AG04450 (cell line): ENCODE measurements at regions not wholly inside any gene's neighbourhood (a gene's known extent, or its start where the extent isn't known, plus 50 kb on each side); places are given as distances from the start of the nearest gene placed in this dataset.
A peak's percentile ranks its signal among the peaks of the same experiment; 100 is the strongest.

Source experiments
- CTCF ChIA-PET: fragments of 300-600, 350-600 bp; formaldehyde crosslinking; extraction: SDS; loops from one replicate; lab custom pipeline; 2022; ENCODE audit warnings: antibody characterized with exemption, inconsistent platforms; lab: Charles Lee
- POLR2A ChIA-PET: fragments of 350-600 bp; formaldehyde crosslinking; extraction: SDS; loops from one replicate; lab custom pipeline; 2021; ENCODE audit warnings: antibody characterized with exemption, inconsistent platforms; lab: Yijun Ruan, JAX
- DNase-seq: peaks from one replicate; pipeline ENCODE4 v3.0.0-alpha.2; 2011; ENCODE audit warnings: low read depth, low spot score
- H3K27ac ChIP-seq: one replicate; pipeline ENCODE4 v1.5.1; 2012; ENCODE audit warnings: low read depth, low read length, control low read depth
- H3K27me3 ChIP-seq: one replicate; pipeline ENCODE4 v1.6.0; 2012; ENCODE audit warnings: low read length; ENCODE audit not compliant: control insufficient read depth, insufficient read depth
- H3K4me3 ChIP-seq: 2 replicates; pipeline ENCODE4 v1.5.1; 2011; ENCODE audit warnings: mild to moderate bottlenecking, low read depth, low read length, control low read depth
- H3K9me3 ChIP-seq: 2 replicates; pipeline ENCODE4 v1.5.1; 2012; ENCODE audit warnings: low read length; ENCODE audit not compliant: control insufficient read depth, insufficient read depth
- CTCF ChIP-seq: IDR thresholded peaks from 2 replicates; pipeline ENCODE4 v1.5.1; 2011; ENCODE audit warnings: low read depth, low read length, control low read depth, inconsistent platforms

DNA sequence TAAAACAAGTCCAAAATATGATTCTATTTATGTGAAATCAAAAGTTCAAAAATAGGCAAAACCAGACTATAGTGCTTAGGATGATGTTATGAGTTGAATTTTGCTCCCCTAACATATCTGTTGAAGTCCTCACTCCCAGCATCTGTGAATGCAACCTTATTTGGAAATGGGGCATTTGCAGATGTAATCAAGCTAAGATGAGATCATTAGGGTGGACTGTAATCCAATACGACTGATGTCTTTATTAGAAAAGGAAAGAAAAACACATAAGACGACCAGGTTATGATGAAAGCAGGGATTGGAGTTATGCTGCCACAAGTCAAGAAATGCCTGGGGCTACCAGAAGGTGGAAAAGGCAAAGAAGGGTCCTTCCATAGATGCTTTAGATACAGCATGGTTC, 110.5 kb upstream of the CCDC39 start:
- Histone ChIP-seq H3K9me3 (no peaks in the 10 kb centered on the region), H3K27ac (no peak overlapping the region), H3K27me3 (no peaks in the 10 kb centered on the region), H3K4me3 (no peak overlapping the region)
- ChIA-PET CTCF (no interaction called here), POLR2A (no interaction called here)
- TF ChIP-seq CTCF = no peak
- no peak for DNase-seq

DNA sequence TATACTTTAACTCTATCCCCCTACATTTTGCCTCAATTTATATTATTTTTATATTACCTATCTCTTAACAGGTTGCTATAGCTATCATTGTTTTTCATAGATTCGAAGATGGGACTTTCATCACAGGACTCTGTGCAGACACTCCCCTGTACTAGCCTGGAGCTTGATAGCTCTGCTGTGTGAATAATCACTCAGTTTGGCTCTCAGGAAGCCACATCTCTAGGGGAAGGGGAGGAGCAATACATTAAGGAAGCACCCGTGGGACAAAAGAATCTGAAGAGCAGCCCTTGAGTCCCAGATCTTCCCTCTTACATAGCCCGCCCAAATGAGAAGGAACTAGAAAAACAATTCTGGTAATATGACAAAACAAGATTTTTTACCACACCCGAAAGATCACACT, 114.3 kb upstream of the FXR1 start:
- Histone ChIP-seq H3K27me3 (no peaks in the 10 kb centered on the region), H3K27ac (no peak overlapping the region), H3K9me3 (no peaks in the 10 kb centered on the region), H3K4me3 (no peak overlapping the region)
- ChIA-PET CTCF (no interaction called here), POLR2A (no interaction called here)
- TF ChIP-seq CTCF = no peak
- DNase-seq = no peak

DNA sequence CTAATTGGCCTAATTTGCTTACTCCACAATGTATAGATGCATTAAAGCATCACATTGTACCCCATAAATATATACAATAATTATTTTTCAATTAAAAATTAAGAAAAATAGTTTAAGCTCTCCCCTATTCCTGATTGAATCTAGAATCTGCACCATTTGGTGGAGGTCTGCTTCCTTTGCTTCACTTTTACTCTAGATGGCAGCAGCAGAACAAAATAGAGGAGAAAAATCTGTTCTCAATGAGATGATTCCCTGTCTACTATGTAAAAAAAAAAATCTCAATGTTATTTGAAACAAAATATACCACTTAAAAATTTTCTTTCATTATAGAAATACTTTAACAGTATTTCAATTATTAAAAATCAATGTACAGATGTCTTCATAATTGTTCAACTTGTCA, 109.6 kb upstream of the FXR1 start:
- H3K27ac ChIP-seq = no peak overlapping the region
- TF ChIP-seq CTCF = peak; percentile 62
- no peaks in the 10 kb centered on the region for H3K27me3 ChIP-seq
- H3K4me3 ChIP-seq = no peak overlapping the region
- no peak for DNase-seq
- ChIA-PET CTCF (interaction anchor here (0.6 to 1.9 kb wide), 8 partner anchors 9 to 899 kb away, joined by 3 to 6 read pairs (median 3); no protein-coding TSS in a partner anchor), POLR2A (no interaction called here)
- H3K9me3 ChIP-seq = no peaks in the 10 kb centered on the region

GRCh38 chr3:180804916-180805315, 107.6 kb upstream of the FXR1 start:
- DNase-seq = no peak
- CTCF ChIA-PET = interaction anchor here (0.6 kb wide), 1 partner anchor 477 kb away, joined by 3 read pairs; no protein-coding TSS in a partner anchor
- H3K27me3 ChIP-seq = no peaks in the 10 kb centered on the region
- peak; percentile 39 for TF ChIP-seq CTCF
- no peaks in the 10 kb centered on the region for H3K9me3 ChIP-seq
- POLR2A ChIA-PET = no interaction called here
- no peak overlapping the region for H3K27ac ChIP-seq
- H3K4me3 ChIP-seq = no peak overlapping the region

DNA sequence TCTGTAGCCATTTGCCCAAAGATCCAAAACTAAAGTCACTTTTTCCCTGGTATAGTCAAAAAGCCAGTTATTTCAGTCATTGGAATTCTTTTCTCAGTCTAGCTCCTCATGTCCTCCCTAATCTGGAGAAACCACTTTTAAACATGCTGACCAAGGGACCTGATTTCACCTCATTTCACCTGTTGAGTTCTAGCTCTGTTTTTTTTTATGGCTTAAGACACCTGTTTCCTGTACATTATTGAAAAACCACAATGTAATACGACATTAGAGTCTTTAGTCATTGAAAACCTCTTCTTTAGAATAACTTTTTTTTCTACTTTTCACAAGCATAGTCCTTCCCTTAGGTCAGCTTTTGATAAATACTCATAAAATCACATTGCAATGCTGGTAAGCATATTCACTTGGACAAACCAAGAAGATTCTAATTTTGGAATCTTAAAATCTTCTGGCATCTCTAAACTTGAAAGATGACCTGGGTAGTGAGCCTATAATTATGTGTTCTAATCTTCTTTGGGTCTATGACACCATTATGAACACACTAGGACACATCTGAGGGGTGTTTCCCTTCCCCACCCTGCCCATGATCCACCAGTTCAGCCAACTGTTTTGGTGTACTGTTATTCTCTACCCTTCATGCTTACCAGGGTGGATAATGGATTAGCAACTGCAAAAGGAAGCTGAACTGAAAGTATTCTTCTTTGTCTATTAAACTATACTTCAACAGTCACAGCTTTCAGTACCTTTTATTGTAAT, 103.5 kb upstream of the FXR1 start:
- TF ChIP-seq CTCF = no peak
- DNase-seq = no peak
- H3K9me3 ChIP-seq = no peaks in the 10 kb centered on the region
- ChIA-PET CTCF (no interaction called here), POLR2A (no interaction called here)
- H3K4me3 ChIP-seq = no peak overlapping the region
- no peak overlapping the region for H3K27ac ChIP-seq
- no peaks in the 10 kb centered on the region for H3K27me3 ChIP-seq
